Ovary (tissue), 3 donors: ENCODE measurements at regions not wholly inside any gene's neighbourhood (a gene's known extent, or its start where the extent isn't known, plus 50 kb on each side); places are given as distances from the start of the nearest gene placed in this dataset.
"Not testable (repeated sequence)": the region's sequence is repeated elsewhere in the genome, so short reads cannot be mapped to it uniquely, and the experiment has no call there.

Experiments used
- POLR2A ChIP-seq: fragments of 450-650 bp; IDR thresholded peaks from one replicate; pipeline ENCODE4 v1.6.1; 2017; ENCODE audit warnings: antibody characterized with exemption, mild to moderate bottlenecking, moderate library complexity
- TF ChIP-seq, protein P1 (sequence below), 3 donors: fragments of 450-650 bp in 2 of 3; fragments of 200-600 bp in 1 of 3; IDR thresholded peaks; one replicate each; pipeline versions ENCODE4 v1.5.1 to v1.8.0; 2016 to 2022; ENCODE audit warnings: antibody characterized with exemption in 3 of 3, mild to moderate bottlenecking in 1 of 3
- donor health status: DM: no; HTN: no; CAD: no.

DNA sequence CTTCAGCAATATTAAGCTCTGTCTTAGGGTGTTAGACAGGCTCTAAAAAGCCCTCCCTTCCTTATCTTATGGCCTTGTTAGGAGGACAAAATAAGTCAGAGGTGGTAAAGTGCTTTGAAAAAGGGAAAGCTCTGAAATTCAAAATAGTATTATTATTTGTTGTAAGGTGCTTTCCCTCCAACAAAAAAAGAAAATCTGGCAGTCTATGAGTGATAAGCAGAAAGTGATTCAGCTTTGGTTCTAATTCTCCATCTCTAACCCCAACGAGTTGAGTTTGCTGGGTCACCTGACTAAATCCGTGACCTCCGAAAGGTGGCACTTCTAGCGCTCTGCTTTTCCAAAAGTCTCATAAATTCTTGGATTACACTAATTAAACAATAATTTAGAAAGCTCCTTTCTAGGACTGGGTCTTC, 305.1 kb downstream of the BCL2L11 start:
- TF ChIP-seq, protein P1, sequence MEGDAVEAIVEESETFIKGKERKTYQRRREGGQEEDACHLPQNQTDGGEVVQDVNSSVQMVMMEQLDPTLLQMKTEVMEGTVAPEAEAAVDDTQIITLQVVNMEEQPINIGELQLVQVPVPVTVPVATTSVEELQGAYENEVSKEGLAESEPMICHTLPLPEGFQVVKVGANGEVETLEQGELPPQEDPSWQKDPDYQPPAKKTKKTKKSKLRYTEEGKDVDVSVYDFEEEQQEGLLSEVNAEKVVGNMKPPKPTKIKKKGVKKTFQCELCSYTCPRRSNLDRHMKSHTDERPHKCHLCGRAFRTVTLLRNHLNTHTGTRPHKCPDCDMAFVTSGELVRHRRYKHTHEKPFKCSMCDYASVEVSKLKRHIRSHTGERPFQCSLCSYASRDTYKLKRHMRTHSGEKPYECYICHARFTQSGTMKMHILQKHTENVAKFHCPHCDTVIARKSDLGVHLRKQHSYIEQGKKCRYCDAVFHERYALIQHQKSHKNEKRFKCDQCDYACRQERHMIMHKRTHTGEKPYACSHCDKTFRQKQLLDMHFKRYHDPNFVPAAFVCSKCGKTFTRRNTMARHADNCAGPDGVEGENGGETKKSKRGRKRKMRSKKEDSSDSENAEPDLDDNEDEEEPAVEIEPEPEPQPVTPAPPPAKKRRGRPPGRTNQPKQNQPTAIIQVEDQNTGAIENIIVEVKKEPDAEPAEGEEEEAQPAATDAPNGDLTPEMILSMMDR (IDR thresholded peaks at IDR 0.05) = not testable (repeated sequence)
- not testable (repeated sequence) for TF ChIP-seq POLR2A
